Immature natural killer cell (primary cell): ENCODE measurements at regions not wholly inside any gene's neighbourhood (a gene's known extent, or its start where the extent isn't known, plus 50 kb on each side); places are given as distances from the start of the nearest gene placed in this dataset.

ENCODE experiments used
- DNase-seq, 3 donors: peaks; one replicate each; pipeline ENCODE4 v3.0.0; 2022; ENCODE audit warnings: mixed read lengths in 1 of 3
- H3K27ac Mint-ChIP-seq, 6 donors: one replicate each; pipeline ENCODE4 v1.8.0; 2020; ENCODE audit warnings: mixed read lengths in 6 of 6, mild to moderate bottlenecking in 5 of 6, inconsistent platforms in 4 of 6, moderate library complexity in 3 of 6
- H3K27me3 Mint-ChIP-seq, 3 donors: one replicate each; pipeline ENCODE4 v1.8.0; 2020 to 2021; ENCODE audit warnings: low read depth in 3 of 3, mild to moderate bottlenecking in 3 of 3, mixed read lengths in 3 of 3, moderate library complexity in 3 of 3, inconsistent platforms in 1 of 3
- H3K36me3 Mint-ChIP-seq, 3 donors: one replicate each; pipeline ENCODE4 v1.8.0; 2020; ENCODE audit warnings: mixed read lengths in 3 of 3, inconsistent platforms in 2 of 3, mild to moderate bottlenecking in 2 of 3
- H3K4me1 Mint-ChIP-seq, 2 donors: one replicate each; pipeline ENCODE4 v1.8.0; 2020; ENCODE audit warnings: inconsistent platforms in 2 of 2, mild to moderate bottlenecking in 2 of 2, mixed read lengths in 2 of 2, moderate library complexity in 1 of 2
- H3K4me3 Mint-ChIP-seq, 5 donors: one replicate each; pipeline ENCODE4 v1.8.0; 2020; ENCODE audit warnings: mild to moderate bottlenecking in 5 of 5, mixed read lengths in 5 of 5, inconsistent platforms in 3 of 5, moderate library complexity in 3 of 5
- H3K9me3 Mint-ChIP-seq, 6 donors: one replicate each; pipeline ENCODE4 v1.8.0; 2020; ENCODE audit warnings: mild to moderate bottlenecking in 6 of 6, mixed read lengths in 6 of 6, inconsistent platforms in 4 of 6, moderate library complexity in 3 of 6

- H3K4me1 Mint-ChIP-seq, result no peaks in the 10 kb centered on the region
These were observed 185.5 kb upstream of the RALGAPA2 start for GRCh38 chr20:20897922-20898321.

DNA sequence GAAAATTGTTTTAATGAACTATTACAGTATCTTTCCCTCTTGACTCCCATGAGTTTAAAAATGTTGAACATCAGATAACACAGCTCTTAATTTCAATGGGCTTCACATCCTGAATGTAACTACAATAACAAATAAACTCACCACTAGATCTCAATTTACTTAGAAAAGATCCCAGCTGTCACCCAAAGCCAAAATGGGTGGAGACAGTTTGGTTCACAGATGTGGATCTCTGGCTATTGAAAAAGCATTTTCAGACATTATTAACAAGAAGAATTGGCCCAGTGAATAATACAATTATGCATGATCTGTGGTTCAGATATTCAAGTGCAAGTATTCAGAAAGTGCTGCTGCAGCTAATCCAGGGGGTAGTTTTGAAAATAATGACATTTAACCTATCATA lies 184.7 kb upstream of the RALGAPA2 start:
- no peak for DNase-seq
- peaks cover 2 to 6% (median 3%) of the 10 kb centered on the region in 3 donors for H3K27me3 Mint-ChIP-seq
- no peaks in the 10 kb centered on the region for H3K36me3 Mint-ChIP-seq
- H3K9me3 Mint-ChIP-seq, result peaks cover 0 to 2% (median 0%) of the 10 kb centered on the region in 6 donors
- H3K4me1 Mint-ChIP-seq, result no peaks in the 10 kb centered on the region
- H3K4me3 Mint-ChIP-seq, result no peak overlapping the region
- no peak overlapping the region for H3K27ac Mint-ChIP-seq

More at GRCh38 chr20:20897922-20898321, 185.5 kb upstream of the RALGAPA2 start:
- no peak for DNase-seq
- H3K27me3 Mint-ChIP-seq, result peaks cover 2 to 9% (median 3%) of the 10 kb centered on the region in 3 donors
- peaks cover 0 to 2% (median 0%) of the 10 kb centered on the region in 6 donors for H3K9me3 Mint-ChIP-seq
- H3K36me3 Mint-ChIP-seq, result no peaks in the 10 kb centered on the region
- H3K27ac Mint-ChIP-seq, result no peak overlapping the region
- no peak overlapping the region for H3K4me3 Mint-ChIP-seq

DNA sequence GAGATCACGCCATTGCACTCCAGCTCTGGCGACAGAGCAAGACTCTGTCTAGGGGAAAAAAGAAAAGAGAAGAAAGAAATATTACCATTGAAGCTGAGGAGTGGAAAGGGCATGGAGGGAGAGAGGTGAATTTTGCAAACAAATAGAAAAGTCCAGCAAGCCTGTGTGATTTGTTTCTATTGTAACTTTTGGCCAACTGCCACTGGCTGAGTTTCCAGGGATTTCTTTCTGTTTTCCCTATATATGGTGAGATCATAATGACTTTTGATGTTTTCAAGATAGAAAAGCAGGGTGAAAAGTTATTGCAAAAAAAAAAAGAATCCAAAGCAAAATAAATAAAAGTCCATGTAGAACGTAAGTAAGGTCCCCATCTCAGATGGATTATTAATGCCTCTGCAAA lies 184.2 kb upstream of the RALGAPA2 start:
- peaks cover 2 to 6% (median 3%) of the 10 kb centered on the region in 3 donors for H3K27me3 Mint-ChIP-seq
- no peak overlapping the region for H3K4me3 Mint-ChIP-seq
- H3K9me3 Mint-ChIP-seq, result peaks cover 0 to 2% (median 0%) of the 10 kb centered on the region in 6 donors
- DNase-seq, result no peak
- no peaks in the 10 kb centered on the region for H3K4me1 Mint-ChIP-seq
- H3K36me3 Mint-ChIP-seq, result no peaks in the 10 kb centered on the region
- H3K27ac Mint-ChIP-seq, result no peak overlapping the region

DNA sequence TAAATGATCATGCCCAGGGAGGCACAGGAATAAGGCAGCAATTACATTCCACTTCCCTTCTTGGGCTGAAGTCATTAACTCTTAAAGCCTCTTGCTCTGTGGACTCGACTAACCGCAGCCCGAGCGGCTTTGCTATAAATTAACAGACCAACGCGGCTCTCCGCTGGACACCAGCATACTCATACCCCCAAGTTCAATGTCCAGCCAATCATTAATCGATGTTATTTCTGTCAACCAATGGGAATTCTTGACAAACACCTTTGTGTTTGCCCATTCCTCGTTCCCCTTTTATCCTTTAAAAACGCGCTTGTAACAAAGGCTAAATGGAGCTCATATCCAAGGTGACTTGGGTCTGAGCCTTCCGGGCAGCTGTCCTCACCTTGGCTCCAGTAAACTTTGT lies 183.1 kb upstream of the RALGAPA2 start:
- H3K9me3 Mint-ChIP-seq, result peaks cover 0 to 2% (median 0%) of the 10 kb centered on the region in 6 donors
- H3K36me3 Mint-ChIP-seq, result no peaks in the 10 kb centered on the region
- DNase-seq, result no peak
- H3K27me3 Mint-ChIP-seq, result peaks cover 2 to 6% (median 3%) of the 10 kb centered on the region in 3 donors
- no peak overlapping the region for H3K4me3 Mint-ChIP-seq
- no peaks in the 10 kb centered on the region for H3K4me1 Mint-ChIP-seq
- H3K27ac Mint-ChIP-seq, result no peak overlapping the region

DNA sequence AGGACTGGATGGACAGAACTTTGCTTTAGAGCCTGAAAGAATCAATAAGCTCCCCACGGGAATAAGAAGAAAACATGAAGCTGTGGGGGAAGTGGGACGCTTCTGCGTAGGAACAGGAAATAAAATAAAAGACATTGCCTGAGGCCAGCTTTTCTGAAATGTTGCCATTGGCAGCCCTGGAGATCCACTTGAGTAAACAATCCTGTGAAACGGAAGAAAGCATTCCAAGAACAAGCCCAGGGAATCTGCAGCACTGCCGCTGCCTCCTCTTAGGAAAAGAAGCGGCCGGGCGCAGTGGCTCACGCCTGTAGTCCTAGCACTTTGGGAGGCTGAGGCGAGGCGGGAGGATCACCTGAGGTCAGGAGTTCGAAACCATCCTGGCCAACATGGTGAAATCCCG lies 182.3 kb upstream of the RALGAPA2 start:
- Mint-ChIP-seq H3K4me3 (no peak overlapping the region), H3K27me3 (peaks cover 2 to 6% (median 3%) of the 10 kb centered on the region in 3 donors), H3K36me3 (no peaks in the 10 kb centered on the region), H3K4me1 (no peaks in the 10 kb centered on the region), H3K9me3 (no peaks in the 10 kb centered on the region), H3K27ac (no peak overlapping the region)
- DNase-seq, result no peak

DNA sequence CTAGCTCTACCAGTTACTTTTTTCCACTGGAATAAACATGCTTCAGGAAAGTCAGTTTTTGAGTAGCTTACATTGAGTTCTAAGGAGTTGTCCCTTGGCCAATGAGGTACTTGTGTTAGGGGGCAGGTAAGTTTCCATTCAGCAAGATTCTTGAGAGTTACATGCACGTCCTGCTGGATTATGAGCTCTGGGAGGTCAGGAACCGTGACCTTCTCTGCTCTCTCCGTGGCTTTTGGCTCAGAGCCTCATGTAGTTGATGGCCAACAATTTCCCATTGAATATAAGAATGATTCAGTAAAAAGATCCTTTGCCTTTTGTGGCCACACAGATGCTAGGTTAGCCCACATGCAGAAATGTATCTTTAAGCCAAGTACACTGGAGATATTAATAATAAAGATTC lies 181.8 kb upstream of the RALGAPA2 start:
- H3K4me1 Mint-ChIP-seq, result no peaks in the 10 kb centered on the region
- H3K27me3 Mint-ChIP-seq, result peaks cover 2 to 6% (median 3%) of the 10 kb centered on the region in 3 donors
- H3K36me3 Mint-ChIP-seq, result no peaks in the 10 kb centered on the region
- H3K27ac Mint-ChIP-seq, result no peak overlapping the region
- H3K9me3 Mint-ChIP-seq, result no peaks in the 10 kb centered on the region
- no peak for DNase-seq
- H3K4me3 Mint-ChIP-seq, result no peak overlapping the region

DNA sequence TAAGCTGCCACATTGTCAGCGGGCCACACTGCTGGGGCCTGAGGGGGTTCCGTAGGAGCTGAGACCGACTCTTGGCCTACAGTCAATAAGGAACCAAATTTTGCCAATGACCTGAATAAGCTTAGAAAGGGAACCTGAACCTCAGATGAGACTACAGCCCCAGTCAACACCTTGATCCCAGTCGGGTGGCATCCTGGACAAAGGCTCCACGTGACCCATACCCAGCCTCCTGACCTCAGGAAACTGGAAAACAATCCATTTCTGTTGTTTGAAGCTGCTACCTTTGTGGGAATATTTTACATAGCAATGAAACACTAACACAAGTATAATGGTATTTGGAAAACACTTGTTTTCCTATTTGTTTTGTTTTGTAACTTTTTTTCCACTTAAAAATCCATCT lies 179.9 kb upstream of the RALGAPA2 start:
- H3K4me3 Mint-ChIP-seq, result no peak overlapping the region
- no peaks in the 10 kb centered on the region for H3K9me3 Mint-ChIP-seq
- DNase-seq, result no peak
- no peaks in the 10 kb centered on the region for H3K36me3 Mint-ChIP-seq
- H3K27me3 Mint-ChIP-seq, result peaks cover 4 to 7% (median 5%) of the 10 kb centered on the region in 3 donors
- H3K4me1 Mint-ChIP-seq, result no peaks in the 10 kb centered on the region
- H3K27ac Mint-ChIP-seq, result no peak overlapping the region

DNA sequence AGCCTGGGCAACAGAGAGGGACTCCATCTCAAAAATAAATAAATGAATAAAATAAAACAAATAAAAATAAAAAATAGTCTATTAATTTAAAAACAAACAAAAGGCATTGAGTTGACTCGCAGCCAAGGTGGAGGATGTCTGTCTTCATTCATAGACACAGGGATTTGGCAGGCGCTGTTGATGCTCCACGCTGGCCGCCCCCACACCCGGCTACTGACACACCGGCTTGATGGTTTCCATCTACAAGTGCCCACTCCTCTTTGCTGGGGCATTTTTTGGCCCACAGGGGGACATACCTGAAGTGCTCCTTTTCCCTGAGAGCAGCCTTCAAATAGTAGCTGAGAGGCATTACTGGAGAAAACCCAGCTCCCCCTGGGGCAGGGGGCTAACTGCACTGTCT lies 178.3 kb upstream of the RALGAPA2 start:
- Mint-ChIP-seq H3K4me3 (no peak overlapping the region), H3K9me3 (no peaks in the 10 kb centered on the region), H3K27me3 (peaks cover 3 to 10% (median 7%) of the 10 kb centered on the region in 3 donors), H3K36me3 (no peaks in the 10 kb centered on the region), H3K4me1 (no peaks in the 10 kb centered on the region), H3K27ac (no peak overlapping the region)
- DNase-seq, result no peak

- no peak overlapping the region for H3K27ac Mint-ChIP-seq
- peaks cover 2 to 10% (median 7%) of the 10 kb centered on the region in 3 donors for H3K27me3 Mint-ChIP-seq
- H3K36me3 Mint-ChIP-seq, result no peaks in the 10 kb centered on the region
- H3K4me1 Mint-ChIP-seq, result no peaks in the 10 kb centered on the region
- DNase-seq, result no peak
- H3K9me3 Mint-ChIP-seq, result no peaks in the 10 kb centered on the region
- H3K4me3 Mint-ChIP-seq, result no peak overlapping the region
These were observed 176.5 kb upstream of the RALGAPA2 start for GRCh38 chr20:20888936-20889335.

- Mint-ChIP-seq H3K4me3 (no peak overlapping the region), H3K9me3 (no peaks in the 10 kb centered on the region), H3K27ac (no peak overlapping the region), H3K4me1 (no peaks in the 10 kb centered on the region), H3K27me3 (peaks cover 2 to 10% (median 7%) of the 10 kb centered on the region in 3 donors), H3K36me3 (no peaks in the 10 kb centered on the region)
- no peak for DNase-seq
These were observed 175.8 kb upstream of the RALGAPA2 start for GRCh38 chr20:20888266-20888656.

- peaks cover 2 to 12% (median 5%) of the 10 kb centered on the region in 3 donors for H3K27me3 Mint-ChIP-seq
- H3K27ac Mint-ChIP-seq, result no peak overlapping the region
- no peaks in the 10 kb centered on the region for H3K4me1 Mint-ChIP-seq
- no peak overlapping the region for H3K4me3 Mint-ChIP-seq
- no peak for DNase-seq
- no peaks in the 10 kb centered on the region for H3K9me3 Mint-ChIP-seq
- no peaks in the 10 kb centered on the region for H3K36me3 Mint-ChIP-seq
These were observed 175.3 kb upstream of the RALGAPA2 start for GRCh38 chr20:20887593-20888265.

DNA sequence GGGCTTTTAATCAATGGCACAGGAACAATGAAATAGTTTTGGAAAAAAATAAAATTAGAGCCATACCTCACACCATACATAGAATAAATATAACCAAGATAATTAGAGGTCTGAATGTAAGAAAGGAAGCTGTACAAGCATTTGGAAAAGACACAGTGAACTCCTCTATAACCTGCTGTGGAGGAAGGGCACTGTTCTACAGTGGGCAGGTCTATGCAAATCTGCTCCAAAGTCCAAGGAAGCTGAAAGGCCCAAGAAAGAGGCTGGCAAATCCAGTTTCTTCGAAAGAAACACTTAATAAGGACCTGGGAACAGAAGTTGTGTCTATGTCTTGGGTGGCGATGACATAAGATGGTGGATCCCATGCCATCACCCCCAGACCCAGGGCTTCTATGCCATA lies 169.4 kb upstream of the RALGAPA2 start:
- Mint-ChIP-seq H3K27me3 (peaks cover 0 to 9% (median 5%) of the 10 kb centered on the region in 3 donors), H3K27ac (no peak overlapping the region), H3K4me1 (no peaks in the 10 kb centered on the region), H3K4me3 (no peak overlapping the region), H3K36me3 (no peaks in the 10 kb centered on the region), H3K9me3 (no peaks in the 10 kb centered on the region)
- DNase-seq, result no peak

GRCh38 chr20:20877079-20877478 lies 164.6 kb upstream of the RALGAPA2 start:
- Mint-ChIP-seq H3K27me3 (peaks cover 0 to 7% (median 5%) of the 10 kb centered on the region in 3 donors), H3K4me3 (no peak overlapping the region)

DNA sequence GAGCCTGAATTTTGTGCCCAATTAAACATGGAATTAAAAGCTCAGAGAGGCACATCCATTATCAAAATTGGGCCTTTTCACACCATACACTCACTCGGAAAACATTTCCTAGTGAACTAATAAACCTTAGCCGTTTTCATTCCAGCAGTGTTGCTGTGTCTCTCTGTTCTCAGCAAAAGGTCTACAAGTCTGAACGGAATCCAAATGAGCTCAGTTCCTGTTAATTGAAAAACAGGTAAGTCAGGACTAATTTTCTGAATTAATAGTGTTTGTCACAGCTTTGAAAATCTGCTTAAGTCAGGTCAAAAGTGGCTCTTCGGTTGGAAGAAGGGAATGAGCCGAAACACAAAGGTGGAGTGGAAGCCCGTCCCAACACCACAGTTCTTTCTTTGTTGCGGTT lies 163.3 kb upstream of the RALGAPA2 start:
- no peak overlapping the region for H3K4me3 Mint-ChIP-seq
- no peaks in the 10 kb centered on the region for H3K4me1 Mint-ChIP-seq
- H3K27me3 Mint-ChIP-seq, result peaks cover 0 to 7% (median 5%) of the 10 kb centered on the region in 3 donors
- DNase-seq, result no peak
- H3K27ac Mint-ChIP-seq, result no peak overlapping the region
- H3K9me3 Mint-ChIP-seq, result no peaks in the 10 kb centered on the region
- no peaks in the 10 kb centered on the region for H3K36me3 Mint-ChIP-seq

More at GRCh38 chr20:20877079-20877478, 164.6 kb upstream of the RALGAPA2 start:
- no peak overlapping the region for H3K27ac Mint-ChIP-seq
- no peak for DNase-seq
- no peaks in the 10 kb centered on the region for H3K9me3 Mint-ChIP-seq
- H3K4me1 Mint-ChIP-seq, result no peaks in the 10 kb centered on the region
- no peaks in the 10 kb centered on the region for H3K36me3 Mint-ChIP-seq

- DNase-seq, result no peak
- Mint-ChIP-seq H3K4me3 (no peak overlapping the region), H3K36me3 (no peaks in the 10 kb centered on the region), H3K27me3 (peaks cover 2 to 3% (median 2%) of the 10 kb centered on the region in 3 donors), H3K9me3 (no peaks in the 10 kb centered on the region), H3K27ac (no peak overlapping the region), H3K4me1 (no peaks in the 10 kb centered on the region)
These were observed 160.0 kb upstream of the RALGAPA2 start for GRCh38 chr20:20872428-20872827.
